ENCODE measurements at regions not wholly inside any gene's neighbourhood (a gene's known extent, or its start where the extent isn't known, plus 50 kb on each side); places are given as distances from the start of the nearest gene placed in this dataset.

- DNase-seq = no peak
Observed at GRCh38 chr2:23286758-23287704, 97.9 kb upstream of the KLHL29 start.

GRCh38 chr2:23289671-23290070, 95.3 kb upstream of the KLHL29 start:
- no peak for DNase-seq

- no peak for DNase-seq
Observed at GRCh38 chr2:23291239-23291638, 93.7 kb upstream of the KLHL29 start.

GRCh38 chr2:23292024-23292423, 93.0 kb upstream of the KLHL29 start:
- no peak for DNase-seq

- no peak for DNase-seq
Observed at GRCh38 chr2:23293063-23293462, 91.9 kb upstream of the KLHL29 start.

GRCh38 chr2:23293731-23294130, 91.2 kb upstream of the KLHL29 start:
- DNase-seq = no peak

GRCh38 chr2:23294238-23294637, 90.7 kb upstream of the KLHL29 start:
- DNase-seq = no peak

- no peak for DNase-seq
Observed at GRCh38 chr2:23296691-23297090, 88.3 kb upstream of the KLHL29 start.

- no peak for DNase-seq
Observed at GRCh38 chr2:23297112-23297511, 87.9 kb upstream of the KLHL29 start.

GRCh38 chr2:23298551-23298950, 86.4 kb upstream of the KLHL29 start:
- no peak for DNase-seq

- no peak for DNase-seq
Observed at GRCh38 chr2:23299476-23300195, 85.3 kb upstream of the KLHL29 start.

GRCh38 chr2:23301136-23301535, 83.8 kb upstream of the KLHL29 start:
- no peak for DNase-seq

- DNase-seq = no peak
Observed at GRCh38 chr2:23302591-23302990, 82.4 kb upstream of the KLHL29 start.

- no peak for DNase-seq
Observed at GRCh38 chr2:23306401-23306800, 78.6 kb upstream of the KLHL29 start.

GRCh38 chr2:23311186-23311585, 73.8 kb upstream of the KLHL29 start:
- DNase-seq = no peak

GRCh38 chr2:23312996-23313606, 71.9 kb upstream of the KLHL29 start:
- DNase-seq = peak; percentile 51

- DNase-seq = no peak
Observed at GRCh38 chr2:23314687-23315086, 70.3 kb upstream of the KLHL29 start.

- DNase-seq = no peak
Observed at GRCh38 chr2:23320058-23320457, 64.9 kb upstream of the KLHL29 start.

GRCh38 chr2:23321751-23322150, 63.2 kb upstream of the KLHL29 start:
- DNase-seq = no peak

GRCh38 chr2:23322567-23323197, 62.3 kb upstream of the KLHL29 start:
- DNase-seq = no peak

- DNase-seq = no peak
Observed at GRCh38 chr2:23323198-23323916, 61.6 kb upstream of the KLHL29 start.

GRCh38 chr2:23323917-23324680, 60.9 kb upstream of the KLHL29 start:
- DNase-seq = no peak
